Common myeloid progenitor, CD34-positive (primary cell): ENCODE measurements at regions not wholly inside any gene's neighbourhood (a gene's known extent, or its start where the extent isn't known, plus 50 kb on each side); places are given as distances from the start of the nearest gene placed in this dataset.

Experiments
- CTCF ChIA-PET: fragments of 350-600 bp; sonication (Branson Sonifier 250); formaldehyde crosslinking; loops from one replicate; lab custom pipeline; 2021; ENCODE audit warnings: antibody characterized with exemption; lab: Charles Lee
- POLR2A ChIA-PET: fragments of 350-600 bp; sonication (Branson Sonifier 250); formaldehyde crosslinking; loops from one replicate; lab custom pipeline; 2021; ENCODE audit warnings: antibody characterized with exemption; lab: Charles Lee
- DNase-seq, 3 donors: peaks; one replicate each; pipeline versions ENCODE4 v3.0.0 to v3.0.0-alpha.2; 2013
- H3K27ac ChIP-seq, 2 experiments: 1 replicate in 1 of 2; 2 replicates in 1 of 2; pipeline ENCODE4 v1.7.0; 2013; ENCODE audit warnings: inconsistent platforms in 2 of 2, low read length in 2 of 2, mild to moderate bottlenecking in 2 of 2, low read depth in 1 of 2, moderate library complexity in 1 of 2; ENCODE audit not compliant: severe bottlenecking in 2 of 2, insufficient read depth in 1 of 2, poor library complexity in 1 of 2
- H3K27me3 ChIP-seq, 5 experiments: replicated peaks in 2 of 5; 1 replicate in 3 of 5; 2 replicates in 2 of 5; pipeline versions ENCODE4 v1.6.1 to v1.7.0; 2013; ENCODE audit warnings: low read length in 4 of 5, mild to moderate bottlenecking in 2 of 5, moderate library complexity in 2 of 5, inconsistent platforms in 1 of 5; ENCODE audit not compliant: insufficient read depth in 5 of 5, control insufficient read depth in 4 of 5
- H3K36me3 ChIP-seq, 4 experiments: 1 replicate in 2 of 4; 2 replicates in 2 of 4; pipeline versions ENCODE4 v1.6.1 to v1.7.0; 2013; ENCODE audit warnings: low read length in 3 of 4, control low read depth in 1 of 4, mild to moderate bottlenecking in 1 of 4; ENCODE audit not compliant: control insufficient read depth in 4 of 4, insufficient read depth in 4 of 4
- H3K4me1 ChIP-seq, 4 experiments: 1 replicate in 3 of 4; 2 replicates in 1 of 4; pipeline versions ENCODE4 v1.6.1 to v1.7.1; 2013; ENCODE audit warnings: low read length in 3 of 4, mild to moderate bottlenecking in 3 of 4, control low read depth in 1 of 4, inconsistent platforms in 1 of 4, moderate library complexity in 1 of 4; ENCODE audit not compliant: control insufficient read depth in 4 of 4, insufficient read depth in 4 of 4; ENCODE audit errors: control extremely low read depth in 1 of 4
- H3K4me3 ChIP-seq, 7 experiments: 1 replicate in 4 of 7; 2 replicates in 3 of 7; pipeline versions ENCODE4 v1.5.1 to v1.7.0; 2013; ENCODE audit warnings: mild to moderate bottlenecking in 7 of 7, low read length in 6 of 7, moderate library complexity in 6 of 7, inconsistent platforms in 2 of 7, low read depth in 2 of 7, control low read depth in 1 of 7; ENCODE audit not compliant: insufficient read depth in 4 of 7, control insufficient read depth in 1 of 7; ENCODE audit errors: extremely low read depth in 1 of 7
- H3K9me3 ChIP-seq, 5 experiments: 1 replicate in 4 of 5; 2 replicates in 1 of 5; pipeline versions ENCODE4 v1.6.1 to v1.7.1; 2013; ENCODE audit warnings: low read length in 4 of 5, mild to moderate bottlenecking in 2 of 5, inconsistent platforms in 1 of 5, low read depth in 1 of 5, moderate library complexity in 1 of 5; ENCODE audit not compliant: control insufficient read depth in 4 of 5, insufficient read depth in 2 of 5; ENCODE audit errors: control extremely low read depth in 1 of 5
- WGBS: methylation state at CpG from one replicate; pipeline ENCODE4 v1.1.5; 2013; ENCODE audit not compliant: insufficient coverage; 5-methylcytosine and 5-hydroxymethylcytosine counted together

DNA sequence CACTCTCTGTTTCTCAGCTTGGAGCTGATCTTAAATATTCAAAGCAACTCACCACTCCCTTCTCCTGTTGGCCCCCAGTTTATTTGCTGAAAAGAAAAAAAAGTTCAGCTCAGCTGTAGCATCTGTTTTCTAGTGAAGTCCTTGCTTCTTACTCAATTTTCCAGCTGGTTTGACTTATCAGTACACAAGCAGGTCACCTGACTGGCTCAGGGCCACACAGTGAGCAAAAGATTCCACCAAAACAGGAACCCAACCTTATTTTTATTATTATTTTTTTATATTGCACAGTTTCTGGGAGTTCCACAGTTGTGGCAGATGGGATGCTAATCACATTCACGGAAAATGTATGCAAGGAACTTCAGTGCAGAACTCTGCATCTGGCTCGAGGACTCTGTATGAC, 390.7 kb upstream of the RGMA start:
- CTCF ChIA-PET: no interaction called here
- no peak for DNase-seq

DNA sequence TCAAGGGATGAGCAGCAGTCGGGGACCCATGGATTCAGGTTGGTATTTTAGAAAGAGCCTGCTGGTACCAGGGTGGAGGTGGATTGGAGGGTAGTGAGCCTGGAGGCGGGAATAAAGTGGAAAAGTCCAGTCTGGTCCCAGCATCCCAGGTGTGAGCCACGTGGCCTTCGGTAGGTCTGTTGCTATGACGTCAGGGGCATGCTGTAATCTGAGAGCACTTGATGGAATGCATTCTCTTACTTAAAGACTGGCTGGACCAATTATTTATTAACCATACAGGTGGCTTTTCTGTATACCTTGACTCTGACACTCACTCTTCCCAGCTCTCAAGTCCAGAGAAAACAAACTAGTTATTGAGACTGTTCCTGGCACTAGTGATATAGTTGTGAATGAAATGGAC, 389.9 kb upstream of the RGMA start:
- ChIA-PET POLR2A (no interaction called here), CTCF (no interaction called here)
- H3K4me3 ChIP-seq: no peak overlapping the region
- no peak overlapping the region for H3K27ac ChIP-seq
- no peaks in the 10 kb centered on the region for H3K4me1 ChIP-seq
- no peaks in the 10 kb centered on the region for H3K36me3 ChIP-seq
- 81% methylated on average over 5 of the region's 5 CpGs for WGBS
- H3K9me3 ChIP-seq: peaks cover 0 to 1% (median 0%) of the 10 kb centered on the region in 5 experiments
- DNase-seq: no peak
- peaks cover 0 to 6% (median 0%) of the 10 kb centered on the region in 5 experiments for H3K27me3 ChIP-seq

More for the DNA sequence above, 390.7 kb upstream of the RGMA start:
- no peak overlapping the region for H3K27ac ChIP-seq
- POLR2A ChIA-PET: no interaction called here
- no peaks in the 10 kb centered on the region for H3K36me3 ChIP-seq
- peaks cover 0 to 1% (median 0%) of the 10 kb centered on the region in 5 experiments for H3K9me3 ChIP-seq
- no peak overlapping the region for H3K4me3 ChIP-seq
- WGBS: 71% methylated on average over 2 of the region's 2 CpGs
- H3K27me3 ChIP-seq: peaks cover 0 to 6% (median 0%) of the 10 kb centered on the region in 5 experiments
- H3K4me1 ChIP-seq: no peaks in the 10 kb centered on the region

DNA sequence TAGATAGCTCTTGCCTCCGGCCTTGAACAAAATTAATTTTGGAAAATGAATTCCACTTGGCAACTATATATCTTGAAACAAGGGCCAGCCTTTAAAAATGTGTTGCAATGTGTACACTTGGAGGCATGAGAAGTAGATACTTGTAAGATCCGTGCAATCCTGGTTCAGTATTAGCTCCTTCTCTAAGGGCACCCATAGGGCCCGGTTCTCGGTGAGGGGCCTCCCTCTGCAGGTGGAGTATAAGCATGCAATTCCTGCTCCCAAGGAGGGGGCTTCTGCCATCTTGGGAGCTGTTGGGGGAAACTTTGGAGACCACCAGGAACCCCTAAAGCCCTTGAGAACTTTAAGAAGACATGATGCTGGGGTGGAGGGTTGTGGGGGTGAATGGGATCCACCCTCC, 388.7 kb upstream of the RGMA start:
- DNase-seq: no peak
- Histone ChIP-seq H3K4me1 (no peaks in the 10 kb centered on the region), H3K9me3 (peaks cover 0 to 1% (median 0%) of the 10 kb centered on the region in 5 experiments), H3K27ac (no peak overlapping the region), H3K27me3 (peaks cover 0 to 4% (median 0%) of the 10 kb centered on the region in 5 experiments), H3K4me3 (no peak overlapping the region), H3K36me3 (no peaks in the 10 kb centered on the region)
- ChIA-PET POLR2A (no interaction called here), CTCF (no interaction called here)
- WGBS: 89% methylated on average over 3 of the region's 4 CpGs

DNA sequence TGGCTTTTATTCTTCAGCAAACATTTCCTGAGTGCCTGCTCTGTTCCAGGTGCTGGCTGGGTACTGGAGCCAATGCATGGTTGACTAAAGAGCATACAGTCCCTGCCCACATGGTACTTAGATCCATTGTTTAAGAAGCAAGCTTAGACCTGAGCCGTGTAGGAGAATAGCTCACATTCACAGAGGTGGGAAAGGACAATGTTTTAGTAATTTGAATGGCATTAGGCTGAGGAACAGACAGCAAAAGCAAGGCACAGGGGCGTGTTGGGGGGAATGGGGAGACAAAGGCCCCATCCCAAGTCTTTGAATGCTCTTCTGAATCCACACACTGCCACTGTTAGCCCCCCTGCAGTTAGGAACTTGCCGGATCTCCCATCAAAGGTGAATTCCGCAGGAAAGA, 388.2 kb upstream of the RGMA start:
- DNase-seq: no peak
- ChIA-PET POLR2A (no interaction called here), CTCF (no interaction called here)
- peaks cover 0 to 4% (median 0%) of the 10 kb centered on the region in 5 experiments for H3K27me3 ChIP-seq
- no peaks in the 10 kb centered on the region for H3K36me3 ChIP-seq
- H3K9me3 ChIP-seq: peaks cover 0 to 1% (median 0%) of the 10 kb centered on the region in 5 experiments
- H3K27ac ChIP-seq: no peak overlapping the region
- no peaks in the 10 kb centered on the region for H3K4me1 ChIP-seq
- 53% methylated on average over 3 of the region's 4 CpGs for WGBS
- H3K4me3 ChIP-seq: no peak overlapping the region

DNA sequence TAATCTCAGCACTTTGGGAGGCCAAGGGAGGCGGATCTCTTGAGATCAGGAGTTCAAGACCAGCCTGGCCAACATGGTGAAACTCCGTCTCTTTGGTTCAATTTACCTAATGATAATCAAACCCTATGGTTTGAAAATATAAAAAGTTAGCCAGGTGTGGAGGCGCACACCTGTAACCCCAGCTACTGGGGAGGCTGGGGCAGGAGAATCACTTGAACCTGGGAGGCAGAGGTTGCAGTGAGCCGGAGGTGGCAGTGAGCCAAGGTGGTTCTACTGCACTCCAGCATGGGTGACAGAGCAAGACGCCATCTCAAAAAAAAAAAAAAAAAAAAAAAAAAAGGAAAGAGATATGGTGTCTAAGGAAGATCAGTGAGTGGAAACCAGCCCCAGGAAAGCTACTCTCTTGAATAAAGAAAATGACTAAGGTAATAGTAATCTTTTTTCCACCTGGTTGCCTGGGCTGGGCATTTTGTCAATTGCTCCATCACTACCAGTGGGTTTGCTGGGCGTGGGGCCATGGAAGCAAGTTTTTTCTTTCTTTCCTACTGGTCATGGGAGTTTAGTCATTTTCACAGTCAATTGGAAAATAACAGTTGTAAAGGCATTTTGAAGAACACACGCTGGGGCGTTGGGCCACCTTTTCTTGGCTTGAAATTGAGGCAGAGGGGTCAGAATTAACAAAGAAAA, 387.6 kb upstream of the RGMA start:
- no peak overlapping the region for H3K4me3 ChIP-seq
- H3K9me3 ChIP-seq: peaks cover 0 to 1% (median 0%) of the 10 kb centered on the region in 5 experiments
- DNase-seq: no peak
- no peak overlapping the region for H3K27ac ChIP-seq
- no peaks in the 10 kb centered on the region for H3K36me3 ChIP-seq
- no peaks in the 10 kb centered on the region for H3K4me1 ChIP-seq
- WGBS: 87% methylated on average over 6 of the region's 8 CpGs
- peaks cover 0 to 4% (median 0%) of the 10 kb centered on the region in 5 experiments for H3K27me3 ChIP-seq
- POLR2A ChIA-PET: no interaction called here
- CTCF ChIA-PET: no interaction called here

DNA sequence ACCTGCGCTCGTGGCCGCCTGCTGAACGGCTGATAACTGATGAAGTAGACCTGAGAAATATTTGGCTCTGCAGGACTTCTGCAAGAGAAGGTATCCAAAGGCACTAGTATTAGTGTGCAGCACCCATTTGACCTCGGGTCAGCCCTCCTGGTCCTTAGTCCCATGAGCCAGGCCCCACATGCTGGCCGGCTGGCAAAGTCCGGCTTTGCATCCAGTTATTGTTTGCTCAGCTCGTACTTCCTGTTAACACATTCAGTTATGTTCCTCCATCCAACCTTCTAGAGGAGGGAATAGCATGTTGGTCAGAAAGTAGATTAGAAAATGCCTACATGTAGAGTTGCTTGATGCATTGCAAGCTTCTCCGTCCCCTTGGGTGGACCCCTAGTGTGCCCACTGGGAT, 385.7 kb upstream of the RGMA start:
- no peak overlapping the region for H3K27ac ChIP-seq
- no peak for DNase-seq
- ChIA-PET CTCF (no interaction called here), POLR2A (no interaction called here)
- peaks cover 0 to 1% (median 0%) of the 10 kb centered on the region in 5 experiments for H3K9me3 ChIP-seq
- no peaks in the 10 kb centered on the region for H3K36me3 ChIP-seq
- no peaks in the 10 kb centered on the region for H3K4me1 ChIP-seq
- H3K4me3 ChIP-seq: no peak overlapping the region
- peaks cover 0 to 4% (median 0%) of the 10 kb centered on the region in 5 experiments for H3K27me3 ChIP-seq
- 92% methylated on average over 7 of the region's 9 CpGs for WGBS

DNA sequence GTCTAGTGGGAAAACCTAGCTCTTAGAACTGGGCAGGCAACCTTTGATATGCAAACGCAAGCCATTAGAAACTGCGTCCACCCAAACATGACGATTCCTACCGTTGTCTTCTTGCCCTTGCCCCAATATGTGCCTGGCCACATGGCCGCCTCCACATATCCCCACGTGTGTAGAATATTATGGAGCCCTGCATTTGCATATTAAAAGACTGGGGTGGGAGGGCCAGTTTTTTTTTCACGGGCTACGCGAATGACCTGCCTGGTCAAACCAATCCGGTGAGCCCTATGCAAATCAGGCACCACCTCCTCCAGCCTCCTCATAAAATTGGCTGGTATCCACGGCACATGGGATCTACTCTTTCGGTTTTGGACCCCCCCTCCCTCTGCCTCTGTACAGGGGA, 381.0 kb upstream of the RGMA start:
- ChIA-PET POLR2A (no interaction called here), CTCF (no interaction called here)
- Histone ChIP-seq H3K4me3 (no peak overlapping the region), H3K9me3 (no peaks in the 10 kb centered on the region), H3K27ac (no peak overlapping the region), H3K27me3 (peaks cover 0 to 8% (median 3%) of the 10 kb centered on the region in 5 experiments), H3K4me1 (no peaks in the 10 kb centered on the region), H3K36me3 (no peaks in the 10 kb centered on the region)
- no peak for DNase-seq
- 91% methylated on average over 10 of the region's 12 CpGs for WGBS
